K562 (cell line): ENCODE measurements at regions not wholly inside any gene's neighbourhood (a gene's known extent, or its start where the extent isn't known, plus 50 kb on each side); places are given as distances from the start of the nearest gene placed in this dataset.

ENCODE experiments used
- TFAM ChIP-seq: fragments of 250-450 bp; sonication (Bioruptor Pico); conservative IDR thresholded peaks from 2 replicates; pipeline ENCODE4 v1.5.0; 2021; ENCODE audit warnings: mild to moderate bottlenecking, moderate library complexity
- ZBTB40 ChIP-seq, 2 experiments: fragments of 450-650 bp in 1 of 2; sonication (generic) in 1 of 2; formaldehyde crosslinking in 1 of 2; IDR thresholded peaks; 2 replicates each; pipeline versions ENCODE4 v1.7.1 to v1.9.0; 2016 to 2022; ENCODE audit warnings: inconsistent platforms in 1 of 2, mild to moderate bottlenecking in 1 of 2, missing genetic modification reagents in 1 of 2

GRCh38 chr19:5220361-5220760, 120.3 kb downstream of the PTPRS start (continued):
- TF ChIP-seq ZBTB40 (IDR thresholded peaks at IDR 0.05) (no peak), ZBTB40 (CRISPR knock-in tag; IDR thresholded peaks at IDR 0.05) (no peak), TFAM (no peak)
